WTC11 (cell line): ENCODE measurements at regions not wholly inside any gene's neighbourhood (a gene's known extent, or its start where the extent isn't known, plus 50 kb on each side); places are given as distances from the start of the nearest gene placed in this dataset.

Experiments
- ATAC-seq: fragments of 200-7000 bp; cut with Tn5 transposase; 2 replicates; pipeline ENCODE4 v1.10.0; 2021; ENCODE audit warnings: mild to moderate bottlenecking, moderate library complexity
- CTCF ChIA-PET: fragments of 300-600 bp; sonication (Branson Sonifier 250); formaldehyde crosslinking; loops from one replicate; lab custom pipeline; 2021; ENCODE audit warnings: antibody characterized with exemption; lab: Charles Lee
- POLR2A ChIA-PET: fragments of 350-600 bp; sonication (Branson Sonifier 250); formaldehyde crosslinking; loops from one replicate; lab custom pipeline; 2021; ENCODE audit warnings: antibody characterized with exemption; lab: Charles Lee
- DNase-seq: peaks from one replicate; pipeline ENCODE4 v3.0.0; 2021; ENCODE audit warnings: low spot score
- H3K27ac Mint-ChIP-seq: 2 replicates; pipeline ENCODE4 v1.8.0; 2021; ENCODE audit warnings: mixed read lengths
- H3K27me3 Mint-ChIP-seq: 2 replicates; pipeline ENCODE4 v1.8.0; 2021; ENCODE audit warnings: low read depth, mild to moderate bottlenecking, moderate library complexity, mixed read lengths
- H3K36me3 Mint-ChIP-seq: 2 replicates; pipeline ENCODE4 v1.8.0; 2021; ENCODE audit warnings: mixed read lengths
- H3K4me1 Mint-ChIP-seq: 2 replicates; pipeline ENCODE4 v1.8.0; 2022; ENCODE audit warnings: mixed read lengths
- H3K4me3 Mint-ChIP-seq: 2 replicates; pipeline ENCODE4 v1.8.0; 2021; ENCODE audit warnings: mild to moderate bottlenecking, moderate library complexity, mixed read lengths
- H3K9me3 Mint-ChIP-seq: 2 replicates; pipeline ENCODE4 v1.8.0; 2021; ENCODE audit warnings: mixed read lengths
- CBFB ChIP-seq: sonication (generic); formaldehyde crosslinking; IDR thresholded peaks from 2 replicates; pipeline ENCODE4 v1.8.1; 2022; ENCODE audit warnings: mild to moderate bottlenecking, low read depth, missing genetic modification reagents
- FOXJ3 ChIP-seq: sonication (generic); formaldehyde crosslinking; IDR thresholded peaks from 2 replicates; pipeline ENCODE4 v1.9.0; 2021; ENCODE audit warnings: missing genetic modification reagents, mild to moderate bottlenecking, borderline replicate concordance
- FOXK1 ChIP-seq: sonication (generic); formaldehyde crosslinking; IDR thresholded peaks from 2 replicates; pipeline ENCODE4 v1.8.0; 2022; ENCODE audit warnings: mild to moderate bottlenecking, moderate library complexity, missing genetic modification reagents
- GRHL2 ChIP-seq: fragments of 250-450 bp; sonication (Bioruptor Pico); IDR thresholded peaks from 2 replicates; pipeline ENCODE4 v1.8.0; 2022; ENCODE audit warnings: mild to moderate bottlenecking, moderate library complexity; ENCODE audit not compliant: insufficient replicate concordance, severe bottlenecking
- OVOL2 ChIP-seq: fragments of 250-450 bp; sonication (Bioruptor Pico); IDR thresholded peaks from 2 replicates; pipeline ENCODE4 v1.9.0; 2021; ENCODE audit warnings: mild to moderate bottlenecking, borderline replicate concordance
- SMAD3 ChIP-seq: sonication (generic); formaldehyde crosslinking; IDR thresholded peaks from 2 replicates; pipeline ENCODE4 v1.8.0; 2022; ENCODE audit warnings: missing genetic modification reagents, mild to moderate bottlenecking, borderline replicate concordance
- SMAD4 ChIP-seq: sonication (generic); formaldehyde crosslinking; IDR thresholded peaks from 2 replicates; pipeline ENCODE4 v1.8.0; 2022; ENCODE audit warnings: mild to moderate bottlenecking, missing genetic modification reagents
- TP53 ChIP-seq: sonication (generic); formaldehyde crosslinking; IDR thresholded peaks from 2 replicates; pipeline ENCODE4 v1.8.1; 2023; ENCODE audit warnings: mild to moderate bottlenecking, missing genetic modification reagents
- ZNF121 ChIP-seq: sonication (generic); formaldehyde crosslinking; IDR thresholded peaks from 2 replicates; pipeline ENCODE4 v1.8.0; 2023; ENCODE audit warnings: missing genetic modification reagents
- ZNF138 ChIP-seq: sonication (generic); formaldehyde crosslinking; conservative IDR thresholded peaks from 2 replicates; pipeline ENCODE4 v1.8.1; 2022; ENCODE audit warnings: mild to moderate bottlenecking, moderate library complexity, missing genetic modification reagents
- ZNF263 ChIP-seq: sonication (generic); formaldehyde crosslinking; IDR thresholded peaks from 2 replicates; pipeline ENCODE4 v1.8.1; 2022; ENCODE audit warnings: low read depth, mild to moderate bottlenecking, moderate library complexity, missing genetic modification reagents
- ZNF317 ChIP-seq: sonication (generic); formaldehyde crosslinking; IDR thresholded peaks from 2 replicates; pipeline ENCODE4 v1.8.1; 2023; ENCODE audit warnings: low read depth, mild to moderate bottlenecking, moderate library complexity, missing genetic modification reagents, borderline replicate concordance
- TF ChIP-seq, protein P1 (sequence below): sonication (generic); formaldehyde crosslinking; conservative IDR thresholded peaks from 2 replicates; pipeline ENCODE4 v1.8.1; 2023; ENCODE audit warnings: mild to moderate bottlenecking, low read depth, missing genetic modification reagents, moderate library complexity
- TF ChIP-seq, protein P2 (sequence below): sonication (generic); formaldehyde crosslinking; IDR thresholded peaks from 2 replicates; pipeline ENCODE4 v1.8.1; 2023; ENCODE audit warnings: mild to moderate bottlenecking, missing genetic modification reagents
- TF ChIP-seq, protein P3 (sequence below): fragments of 250-450 bp; sonication (Bioruptor Pico); IDR thresholded peaks from 2 replicates; pipeline ENCODE4 v2.1.2; 2022; ENCODE audit warnings: mild to moderate bottlenecking, moderate library complexity
- TF ChIP-seq, protein P4 (sequence below): sonication (generic); formaldehyde crosslinking; IDR thresholded peaks from 2 replicates; pipeline ENCODE4 v1.8.1; 2022; ENCODE audit warnings: missing genetic modification reagents, borderline replicate concordance
- TF ChIP-seq, protein P5 (sequence below): sonication (generic); formaldehyde crosslinking; IDR thresholded peaks from 2 replicates; pipeline ENCODE4 v1.8.1; 2022; ENCODE audit warnings: low read depth, mild to moderate bottlenecking, moderate library complexity, missing genetic modification reagents, borderline replicate concordance
- TF ChIP-seq, protein P6 (sequence below): sonication (generic); formaldehyde crosslinking; IDR thresholded peaks from 2 replicates; pipeline ENCODE4 v1.8.0; 2023; ENCODE audit warnings: missing genetic modification reagents, mild to moderate bottlenecking, borderline replicate concordance
- TF ChIP-seq, protein P7 (sequence below): sonication (generic); formaldehyde crosslinking; IDR thresholded peaks from 2 replicates; pipeline ENCODE4 v1.8.1; 2022; ENCODE audit warnings: mild to moderate bottlenecking, missing genetic modification reagents, moderate library complexity, borderline replicate concordance

DNA sequence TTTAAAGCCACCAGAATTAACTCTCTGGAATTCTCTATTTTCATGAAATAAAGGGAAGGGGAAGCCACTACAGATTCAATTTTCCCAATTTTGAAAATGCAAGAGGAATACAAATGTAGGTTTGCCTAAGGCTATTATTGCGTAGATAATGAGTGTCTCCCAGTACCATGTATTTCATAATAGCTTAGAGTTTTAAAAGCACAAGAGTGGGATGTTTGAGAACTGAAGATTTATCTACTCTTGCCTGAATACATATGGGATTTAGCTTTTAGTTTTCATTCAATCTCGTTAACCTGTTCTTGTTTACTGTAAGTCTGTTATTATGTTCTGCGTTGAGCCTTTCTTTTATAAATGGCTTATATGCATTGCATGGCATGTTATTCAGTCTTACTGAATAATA lies 795.1 kb downstream of the BRINP3 start:
- ATAC-seq, result no peak

DNA sequence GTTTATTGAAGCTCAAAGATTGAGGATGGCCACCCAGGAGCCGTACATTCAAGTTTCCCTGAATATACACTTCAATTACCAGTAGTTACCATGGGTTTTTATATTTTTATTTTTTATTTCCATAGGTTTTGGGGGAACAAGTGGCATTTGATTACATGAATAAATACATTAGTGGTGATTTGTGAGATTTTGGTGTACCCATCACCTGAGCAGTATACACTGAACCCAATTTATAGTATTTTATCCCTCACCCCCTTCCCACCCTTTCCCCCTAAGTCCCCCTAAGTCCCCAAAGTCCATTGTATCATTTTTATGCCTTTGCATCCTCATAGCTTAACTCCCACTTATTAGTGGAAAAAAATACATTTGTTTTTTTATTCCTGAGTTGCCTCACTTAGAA lies 791.4 kb downstream of the BRINP3 start:
- H3K4me3 Mint-ChIP-seq, result no peak overlapping the region
- POLR2A ChIA-PET, result no interaction called here
- CTCF ChIA-PET, result no interaction called here
- TF ChIP-seq, protein P1, sequence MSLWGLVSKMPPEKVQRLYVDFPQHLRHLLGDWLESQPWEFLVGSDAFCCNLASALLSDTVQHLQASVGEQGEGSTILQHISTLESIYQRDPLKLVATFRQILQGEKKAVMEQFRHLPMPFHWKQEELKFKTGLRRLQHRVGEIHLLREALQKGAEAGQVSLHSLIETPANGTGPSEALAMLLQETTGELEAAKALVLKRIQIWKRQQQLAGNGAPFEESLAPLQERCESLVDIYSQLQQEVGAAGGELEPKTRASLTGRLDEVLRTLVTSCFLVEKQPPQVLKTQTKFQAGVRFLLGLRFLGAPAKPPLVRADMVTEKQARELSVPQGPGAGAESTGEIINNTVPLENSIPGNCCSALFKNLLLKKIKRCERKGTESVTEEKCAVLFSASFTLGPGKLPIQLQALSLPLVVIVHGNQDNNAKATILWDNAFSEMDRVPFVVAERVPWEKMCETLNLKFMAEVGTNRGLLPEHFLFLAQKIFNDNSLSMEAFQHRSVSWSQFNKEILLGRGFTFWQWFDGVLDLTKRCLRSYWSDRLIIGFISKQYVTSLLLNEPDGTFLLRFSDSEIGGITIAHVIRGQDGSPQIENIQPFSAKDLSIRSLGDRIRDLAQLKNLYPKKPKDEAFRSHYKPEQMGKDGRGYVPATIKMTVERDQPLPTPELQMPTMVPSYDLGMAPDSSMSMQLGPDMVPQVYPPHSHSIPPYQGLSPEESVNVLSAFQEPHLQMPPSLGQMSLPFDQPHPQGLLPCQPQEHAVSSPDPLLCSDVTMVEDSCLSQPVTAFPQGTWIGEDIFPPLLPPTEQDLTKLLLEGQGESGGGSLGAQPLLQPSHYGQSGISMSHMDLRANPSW (CRISPR knock-in tag), result no peak
- TF ChIP-seq, protein P2, sequence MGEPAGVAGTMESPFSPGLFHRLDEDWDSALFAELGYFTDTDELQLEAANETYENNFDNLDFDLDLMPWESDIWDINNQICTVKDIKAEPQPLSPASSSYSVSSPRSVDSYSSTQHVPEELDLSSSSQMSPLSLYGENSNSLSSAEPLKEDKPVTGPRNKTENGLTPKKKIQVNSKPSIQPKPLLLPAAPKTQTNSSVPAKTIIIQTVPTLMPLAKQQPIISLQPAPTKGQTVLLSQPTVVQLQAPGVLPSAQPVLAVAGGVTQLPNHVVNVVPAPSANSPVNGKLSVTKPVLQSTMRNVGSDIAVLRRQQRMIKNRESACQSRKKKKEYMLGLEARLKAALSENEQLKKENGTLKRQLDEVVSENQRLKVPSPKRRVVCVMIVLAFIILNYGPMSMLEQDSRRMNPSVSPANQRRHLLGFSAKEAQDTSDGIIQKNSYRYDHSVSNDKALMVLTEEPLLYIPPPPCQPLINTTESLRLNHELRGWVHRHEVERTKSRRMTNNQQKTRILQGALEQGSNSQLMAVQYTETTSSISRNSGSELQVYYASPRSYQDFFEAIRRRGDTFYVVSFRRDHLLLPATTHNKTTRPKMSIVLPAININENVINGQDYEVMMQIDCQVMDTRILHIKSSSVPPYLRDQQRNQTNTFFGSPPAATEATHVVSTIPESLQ (CRISPR knock-in tag), result no peak
- TF ChIP-seq, protein P3, sequence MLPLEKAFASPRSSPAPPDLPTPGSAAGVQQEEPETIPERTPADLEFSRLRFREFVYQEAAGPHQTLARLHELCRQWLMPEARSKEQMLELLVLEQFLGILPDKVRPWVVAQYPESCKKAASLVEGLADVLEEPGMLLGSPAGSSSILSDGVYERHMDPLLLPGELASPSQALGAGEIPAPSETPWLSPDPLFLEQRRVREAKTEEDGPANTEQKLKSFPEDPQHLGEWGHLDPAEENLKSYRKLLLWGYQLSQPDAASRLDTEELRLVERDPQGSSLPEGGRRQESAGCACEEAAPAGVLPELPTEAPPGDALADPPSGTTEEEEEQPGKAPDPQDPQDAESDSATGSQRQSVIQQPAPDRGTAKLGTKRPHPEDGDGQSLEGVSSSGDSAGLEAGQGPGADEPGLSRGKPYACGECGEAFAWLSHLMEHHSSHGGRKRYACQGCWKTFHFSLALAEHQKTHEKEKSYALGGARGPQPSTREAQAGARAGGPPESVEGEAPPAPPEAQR (CRISPR knock-in tag), result no peak
- TF ChIP-seq FOXK1 (CRISPR knock-in tag) (no peak), CBFB (CRISPR knock-in tag) (no peak), OVOL2 (CRISPR knock-in tag) (no peak), ZNF317 (no peak), ZNF121 (CRISPR knock-in tag) (no peak), ZNF263 (no peak), GRHL2 (CRISPR knock-in tag) (no peak), FOXJ3 (no peak), SMAD3 (CRISPR knock-in tag) (no peak)
- TF ChIP-seq, protein P4, sequence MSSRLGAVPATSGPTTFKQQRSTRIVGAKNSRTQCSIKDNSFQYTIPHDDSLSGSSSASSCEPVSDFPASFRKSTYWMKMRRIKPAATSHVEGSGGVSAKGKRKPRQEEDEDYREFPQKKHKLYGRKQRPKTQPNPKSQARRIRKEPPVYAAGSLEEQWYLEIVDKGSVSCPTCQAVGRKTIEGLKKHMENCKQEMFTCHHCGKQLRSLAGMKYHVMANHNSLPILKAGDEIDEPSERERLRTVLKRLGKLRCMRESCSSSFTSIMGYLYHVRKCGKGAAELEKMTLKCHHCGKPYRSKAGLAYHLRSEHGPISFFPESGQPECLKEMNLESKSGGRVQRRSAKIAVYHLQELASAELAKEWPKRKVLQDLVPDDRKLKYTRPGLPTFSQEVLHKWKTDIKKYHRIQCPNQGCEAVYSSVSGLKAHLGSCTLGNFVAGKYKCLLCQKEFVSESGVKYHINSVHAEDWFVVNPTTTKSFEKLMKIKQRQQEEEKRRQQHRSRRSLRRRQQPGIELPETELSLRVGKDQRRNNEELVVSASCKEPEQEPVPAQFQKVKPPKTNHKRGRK (CRISPR knock-in tag), result no peak
- TF ChIP-seq, protein P5, sequence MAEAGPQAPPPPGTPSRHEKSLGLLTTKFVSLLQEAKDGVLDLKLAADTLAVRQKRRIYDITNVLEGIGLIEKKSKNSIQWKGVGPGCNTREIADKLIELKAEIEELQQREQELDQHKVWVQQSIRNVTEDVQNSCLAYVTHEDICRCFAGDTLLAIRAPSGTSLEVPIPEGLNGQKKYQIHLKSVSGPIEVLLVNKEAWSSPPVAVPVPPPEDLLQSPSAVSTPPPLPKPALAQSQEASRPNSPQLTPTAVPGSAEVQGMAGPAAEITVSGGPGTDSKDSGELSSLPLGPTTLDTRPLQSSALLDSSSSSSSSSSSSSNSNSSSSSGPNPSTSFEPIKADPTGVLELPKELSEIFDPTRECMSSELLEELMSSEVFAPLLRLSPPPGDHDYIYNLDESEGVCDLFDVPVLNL, result no peak
- TF ChIP-seq, protein P6, sequence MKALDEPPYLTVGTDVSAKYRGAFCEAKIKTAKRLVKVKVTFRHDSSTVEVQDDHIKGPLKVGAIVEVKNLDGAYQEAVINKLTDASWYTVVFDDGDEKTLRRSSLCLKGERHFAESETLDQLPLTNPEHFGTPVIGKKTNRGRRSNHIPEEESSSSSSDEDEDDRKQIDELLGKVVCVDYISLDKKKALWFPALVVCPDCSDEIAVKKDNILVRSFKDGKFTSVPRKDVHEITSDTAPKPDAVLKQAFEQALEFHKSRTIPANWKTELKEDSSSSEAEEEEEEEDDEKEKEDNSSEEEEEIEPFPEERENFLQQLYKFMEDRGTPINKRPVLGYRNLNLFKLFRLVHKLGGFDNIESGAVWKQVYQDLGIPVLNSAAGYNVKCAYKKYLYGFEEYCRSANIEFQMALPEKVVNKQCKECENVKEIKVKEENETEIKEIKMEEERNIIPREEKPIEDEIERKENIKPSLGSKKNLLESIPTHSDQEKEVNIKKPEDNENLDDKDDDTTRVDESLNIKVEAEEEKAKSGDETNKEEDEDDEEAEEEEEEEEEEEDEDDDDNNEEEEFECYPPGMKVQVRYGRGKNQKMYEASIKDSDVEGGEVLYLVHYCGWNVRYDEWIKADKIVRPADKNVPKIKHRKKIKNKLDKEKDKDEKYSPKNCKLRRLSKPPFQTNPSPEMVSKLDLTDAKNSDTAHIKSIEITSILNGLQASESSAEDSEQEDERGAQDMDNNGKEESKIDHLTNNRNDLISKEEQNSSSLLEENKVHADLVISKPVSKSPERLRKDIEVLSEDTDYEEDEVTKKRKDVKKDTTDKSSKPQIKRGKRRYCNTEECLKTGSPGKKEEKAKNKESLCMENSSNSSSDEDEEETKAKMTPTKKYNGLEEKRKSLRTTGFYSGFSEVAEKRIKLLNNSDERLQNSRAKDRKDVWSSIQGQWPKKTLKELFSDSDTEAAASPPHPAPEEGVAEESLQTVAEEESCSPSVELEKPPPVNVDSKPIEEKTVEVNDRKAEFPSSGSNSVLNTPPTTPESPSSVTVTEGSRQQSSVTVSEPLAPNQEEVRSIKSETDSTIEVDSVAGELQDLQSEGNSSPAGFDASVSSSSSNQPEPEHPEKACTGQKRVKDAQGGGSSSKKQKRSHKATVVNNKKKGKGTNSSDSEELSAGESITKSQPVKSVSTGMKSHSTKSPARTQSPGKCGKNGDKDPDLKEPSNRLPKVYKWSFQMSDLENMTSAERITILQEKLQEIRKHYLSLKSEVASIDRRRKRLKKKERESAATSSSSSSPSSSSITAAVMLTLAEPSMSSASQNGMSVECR (CRISPR knock-in tag), result no peak

More for the DNA sequence above, 795.1 kb downstream of the BRINP3 start:
- TF ChIP-seq SMAD4 (CRISPR knock-in tag), result no peak
- TF ChIP-seq ZNF138 (CRISPR knock-in tag), result no peak
- TF ChIP-seq, protein P7, sequence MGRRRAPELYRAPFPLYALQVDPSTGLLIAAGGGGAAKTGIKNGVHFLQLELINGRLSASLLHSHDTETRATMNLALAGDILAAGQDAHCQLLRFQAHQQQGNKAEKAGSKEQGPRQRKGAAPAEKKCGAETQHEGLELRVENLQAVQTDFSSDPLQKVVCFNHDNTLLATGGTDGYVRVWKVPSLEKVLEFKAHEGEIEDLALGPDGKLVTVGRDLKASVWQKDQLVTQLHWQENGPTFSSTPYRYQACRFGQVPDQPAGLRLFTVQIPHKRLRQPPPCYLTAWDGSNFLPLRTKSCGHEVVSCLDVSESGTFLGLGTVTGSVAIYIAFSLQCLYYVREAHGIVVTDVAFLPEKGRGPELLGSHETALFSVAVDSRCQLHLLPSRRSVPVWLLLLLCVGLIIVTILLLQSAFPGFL (CRISPR knock-in tag), result no peak
- TF ChIP-seq FOXJ3, result no peak
- TF ChIP-seq TP53 (CRISPR knock-in tag), result no peak
- no peak overlapping the region for H3K27ac Mint-ChIP-seq
- no peak for DNase-seq
- POLR2A ChIA-PET, result no interaction called here
- no peaks in the 10 kb centered on the region for H3K27me3 Mint-ChIP-seq
- no peak overlapping the region for H3K4me3 Mint-ChIP-seq
- no peaks in the 10 kb centered on the region for H3K9me3 Mint-ChIP-seq
- CTCF ChIA-PET, result no interaction called here
- no peaks in the 10 kb centered on the region for H3K4me1 Mint-ChIP-seq
- no peaks in the 10 kb centered on the region for H3K36me3 Mint-ChIP-seq

More for the DNA sequence above, 791.4 kb downstream of the BRINP3 start:
- Mint-ChIP-seq H3K9me3 (no peaks in the 10 kb centered on the region), H3K27ac (no peak overlapping the region), H3K27me3 (no peaks in the 10 kb centered on the region), H3K36me3 (no peaks in the 10 kb centered on the region), H3K4me1 (no peaks in the 10 kb centered on the region)
- DNase-seq (no peak), ATAC-seq (no peak)
